MCF 10A (cell line): ENCODE measurements at regions not wholly inside any gene's neighbourhood (a gene's known extent, or its start where the extent isn't known, plus 50 kb on each side); places are given as distances from the start of the nearest gene placed in this dataset.

Experiments
- BruUV-seq: library from RNA; stranded (reverse); fragments of 400-500 nt; replicated peaks from 2 replicates; lab custom pipeline; 2021; lab: Mats Ljungman, UMichigan
- CTCF ChIA-PET: fragments of 300-600 bp; sonication (Branson Sonifier 250); formaldehyde crosslinking; extraction: SDS; loops from one replicate; lab custom pipeline; 2021; ENCODE audit warnings: antibody characterized with exemption, inconsistent platforms; lab: Yijun Ruan, JAX
- POLR2A ChIA-PET: fragments of 300-600, 350-650 bp; sonication (Branson Sonifier 250); formaldehyde crosslinking; extraction: SDS; loops from one replicate; lab custom pipeline; 2020; ENCODE audit warnings: antibody characterized with exemption, inconsistent platforms; lab: Yijun Ruan, JAX
- DNase-seq: peaks from one replicate; pipeline ENCODE4 v3.0.0-alpha.2; 2018; ENCODE audit not compliant: unreplicated experiment
- H3K27ac Mint-ChIP-seq: one replicate; pipeline ENCODE4 v1.8.0; 2022; ENCODE audit warnings: mild to moderate bottlenecking, low read depth, mixed read lengths; ENCODE audit not compliant: unreplicated experiment
- H3K27me3 Mint-ChIP-seq: one replicate; pipeline ENCODE4 v1.8.0; 2022; ENCODE audit warnings: mixed read lengths; ENCODE audit not compliant: insufficient read depth, unreplicated experiment
- H3K36me3 Mint-ChIP-seq: one replicate; pipeline ENCODE4 v1.8.0; 2022; ENCODE audit warnings: mild to moderate bottlenecking, moderate library complexity, mixed read lengths; ENCODE audit not compliant: insufficient read depth, unreplicated experiment
- H3K4me1 Mint-ChIP-seq: one replicate; pipeline ENCODE4 v1.8.0; 2022; ENCODE audit warnings: mixed read lengths; ENCODE audit not compliant: insufficient read depth, unreplicated experiment
- H3K4me3 Mint-ChIP-seq: one replicate; pipeline ENCODE4 v1.8.0; 2022; ENCODE audit warnings: mild to moderate bottlenecking, moderate library complexity, mixed read lengths; ENCODE audit not compliant: unreplicated experiment
- H3K9me3 Mint-ChIP-seq: one replicate; pipeline ENCODE4 v1.8.0; 2022; ENCODE audit warnings: mixed read lengths; ENCODE audit not compliant: unreplicated experiment
- CTCF ChIP-seq: fragments of 200-600 bp; IDR thresholded peaks from one replicate; pipeline ENCODE4 v1.8.0; 2022; ENCODE audit warnings: antibody characterized with exemption, mild to moderate bottlenecking; ENCODE audit not compliant: unreplicated experiment
- intact Hi-C: fragments of 100-400 bp; cut with micrococcal nuclease; formaldehyde crosslinking; loops from 2 replicates; pipeline ENCODE4 v1.14.1; 2022

GRCh38 chr4:124337874-124338273 lies 374.7 kb downstream of the ANKRD50 start:
- no peaks in the 10 kb centered on the region for H3K27me3 Mint-ChIP-seq
- H3K9me3 Mint-ChIP-seq = no peaks in the 10 kb centered on the region
- ChIA-PET POLR2A (no interaction called here), CTCF (interaction anchor here (1.8 kb wide), 1 partner anchor 946 kb away, joined by 10 read pairs; no protein-coding TSS in a partner anchor)
- no peak overlapping the region for H3K4me3 Mint-ChIP-seq
- intact Hi-C loops = loop anchor here (10.0 kb wide), 2 partner anchors 607 to 737 kb away; no protein-coding TSS in a partner anchor
- no peak for TF ChIP-seq CTCF
- BruUV-seq = no TSS peak
- no peak overlapping the region for H3K27ac Mint-ChIP-seq
- H3K4me1 Mint-ChIP-seq = peaks cover 5% of the 10 kb centered on the region
- peak; percentile 15 for DNase-seq
- no peaks in the 10 kb centered on the region for H3K36me3 Mint-ChIP-seq

- Mint-ChIP-seq H3K4me1 (no peaks in the 10 kb centered on the region), H3K27ac (no peak overlapping the region), H3K36me3 (no peaks in the 10 kb centered on the region), H3K9me3 (no peaks in the 10 kb centered on the region), H3K27me3 (no peaks in the 10 kb centered on the region), H3K4me3 (no peak overlapping the region)
- TF ChIP-seq CTCF = no peak
- POLR2A ChIA-PET = no interaction called here
- no peak for DNase-seq
- intact Hi-C loops = no loop called here
- CTCF ChIA-PET = interaction anchor here (0.7 kb wide), 1 partner anchor 880 kb away, joined by 4 read pairs; no protein-coding TSS in a partner anchor
- BruUV-seq = no TSS peak
These were observed 368.8 kb downstream of the ANKRD50 start for GRCh38 chr4:124343661-124344171.

GRCh38 chr4:124372916-124373315 lies 339.6 kb downstream of the ANKRD50 start:
- Mint-ChIP-seq H3K9me3 (peaks cover 7% of the 10 kb centered on the region), H3K27ac (no peak overlapping the region), H3K27me3 (no peaks in the 10 kb centered on the region), H3K4me3 (no peak overlapping the region), H3K36me3 (no peaks in the 10 kb centered on the region), H3K4me1 (no peaks in the 10 kb centered on the region)
- no peak for DNase-seq
- POLR2A ChIA-PET = interaction anchor here (1.2 kb wide), 1 partner anchor 11 kb away, joined by 3 read pairs; no protein-coding TSS in a partner anchor
- TF ChIP-seq CTCF = no peak
- BruUV-seq = no TSS peak
- intact Hi-C loops = no loop called here
- CTCF ChIA-PET = no interaction called here

GRCh38 chr4:124386163-124386562 lies 326.4 kb downstream of the ANKRD50 start:
- intact Hi-C loops = no loop called here
- BruUV-seq = no TSS peak
- H3K27ac Mint-ChIP-seq = no peak overlapping the region
- ChIA-PET POLR2A (no interaction called here), CTCF (no interaction called here)
- DNase-seq = no peak
- no peaks in the 10 kb centered on the region for H3K4me1 Mint-ChIP-seq
- H3K27me3 Mint-ChIP-seq = no peaks in the 10 kb centered on the region
- no peak for TF ChIP-seq CTCF
- no peak overlapping the region for H3K4me3 Mint-ChIP-seq
- no peaks in the 10 kb centered on the region for H3K9me3 Mint-ChIP-seq
- no peaks in the 10 kb centered on the region for H3K36me3 Mint-ChIP-seq
